ENCODE measurements at regions not wholly inside any gene's neighbourhood (a gene's known extent, or its start where the extent isn't known, plus 50 kb on each side); places are given as distances from the start of the nearest gene placed in this dataset.

GRCh38 chr10:131000743-131001142 lies 310.8 kb downstream of the TCERG1L start:
- no peak for TF ChIP-seq CTCF (conservative IDR thresholded peaks at IDR 0.05; ENCODE audit: low read depth, low read length)
- TF ChIP-seq EZH2 (IDR thresholded peaks at IDR 0.05; ENCODE audit: borderline replicate concordance, low read depth, low read length, poor library complexity, severe bottlenecking) = no peak

All from A673 (cell line).